ENCODE measurements at regions not wholly inside any gene's neighbourhood (a gene's known extent, or its start where the extent isn't known, plus 50 kb on each side); places are given as distances from the start of the nearest gene placed in this dataset.

DNA sequence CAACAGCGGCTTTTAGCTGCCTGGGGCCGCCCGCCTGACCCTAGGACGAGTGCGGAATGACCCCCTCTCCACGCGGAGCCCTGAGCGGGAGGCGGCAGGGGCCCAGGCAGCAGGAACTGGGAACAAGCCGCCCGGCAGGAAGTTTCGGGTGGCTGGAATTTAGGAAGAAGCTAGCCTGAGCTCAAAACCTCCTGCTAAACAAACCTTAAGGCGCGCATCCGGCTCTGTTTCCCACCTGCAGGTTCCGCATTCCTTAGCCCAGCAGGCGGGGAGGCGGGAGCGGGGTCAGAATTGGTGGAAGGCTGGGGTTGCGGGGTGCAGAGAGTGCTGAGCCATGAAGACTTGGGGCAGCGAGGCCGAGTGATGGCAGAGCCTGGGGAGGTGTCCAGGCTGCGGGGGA lies 813.9 kb downstream of the KCNJ18 start:
- 87 to 91% methylated on average over 9 to 10 of the region's 23 CpGs for WGBS, 2 donors
- no peak for TF ChIP-seq POLR2A (IDR thresholded peaks at IDR 0.05)
- TF ChIP-seq, protein P1, sequence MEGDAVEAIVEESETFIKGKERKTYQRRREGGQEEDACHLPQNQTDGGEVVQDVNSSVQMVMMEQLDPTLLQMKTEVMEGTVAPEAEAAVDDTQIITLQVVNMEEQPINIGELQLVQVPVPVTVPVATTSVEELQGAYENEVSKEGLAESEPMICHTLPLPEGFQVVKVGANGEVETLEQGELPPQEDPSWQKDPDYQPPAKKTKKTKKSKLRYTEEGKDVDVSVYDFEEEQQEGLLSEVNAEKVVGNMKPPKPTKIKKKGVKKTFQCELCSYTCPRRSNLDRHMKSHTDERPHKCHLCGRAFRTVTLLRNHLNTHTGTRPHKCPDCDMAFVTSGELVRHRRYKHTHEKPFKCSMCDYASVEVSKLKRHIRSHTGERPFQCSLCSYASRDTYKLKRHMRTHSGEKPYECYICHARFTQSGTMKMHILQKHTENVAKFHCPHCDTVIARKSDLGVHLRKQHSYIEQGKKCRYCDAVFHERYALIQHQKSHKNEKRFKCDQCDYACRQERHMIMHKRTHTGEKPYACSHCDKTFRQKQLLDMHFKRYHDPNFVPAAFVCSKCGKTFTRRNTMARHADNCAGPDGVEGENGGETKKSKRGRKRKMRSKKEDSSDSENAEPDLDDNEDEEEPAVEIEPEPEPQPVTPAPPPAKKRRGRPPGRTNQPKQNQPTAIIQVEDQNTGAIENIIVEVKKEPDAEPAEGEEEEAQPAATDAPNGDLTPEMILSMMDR (IDR thresholded peaks at IDR 0.05) = no peak
- no peak for DNase-seq
- peaks cover 0 to 33% (median 17%) of the 10 kb centered on the region in 3 donors for H3K9me3 ChIP-seq
- intact Hi-C loops (cut with DNase I) = no loop called here
- H3K36me3 ChIP-seq = no peaks in the 10 kb centered on the region
- no peak overlapping the region for H3K4me3 ChIP-seq
- no peaks in the 10 kb centered on the region for H3K27me3 ChIP-seq
- no peak overlapping the region for H3K27ac ChIP-seq
- no peaks in the 10 kb centered on the region for H3K4me1 ChIP-seq

DNA sequence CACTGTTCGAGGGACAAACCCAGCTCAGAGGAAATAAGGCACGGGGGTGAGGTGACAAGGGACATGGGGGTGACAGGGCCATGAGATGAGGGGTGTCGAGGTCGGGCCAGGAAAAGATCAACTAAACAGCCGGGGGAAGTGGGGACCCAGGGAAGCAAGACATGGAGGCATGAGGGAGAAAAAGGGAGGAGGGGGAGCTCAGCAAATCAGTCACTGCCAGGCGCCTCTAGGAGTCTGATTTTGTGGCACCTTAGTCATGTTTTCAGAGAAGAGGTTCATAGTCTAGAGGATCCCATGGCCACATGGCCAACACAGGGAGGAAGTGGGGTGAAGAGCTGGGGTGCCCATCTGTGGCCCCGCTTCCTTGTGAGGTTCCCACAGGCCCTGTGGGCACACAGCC lies 814.5 kb downstream of the KCNJ18 start:
- Histone ChIP-seq H3K36me3 (no peaks in the 10 kb centered on the region), H3K4me1 (no peaks in the 10 kb centered on the region), H3K4me3 (no peak overlapping the region), H3K27me3 (no peaks in the 10 kb centered on the region), H3K9me3 (peaks cover 0 to 33% (median 14%) of the 10 kb centered on the region in 3 donors), H3K27ac (no peak overlapping the region)
- intact Hi-C loops (cut with DNase I) = no loop called here
- no peak for DNase-seq
- TF ChIP-seq, protein P1 (IDR thresholded peaks at IDR 0.05) = no peak
- no peak for TF ChIP-seq POLR2A (IDR thresholded peaks at IDR 0.05)
- WGBS, 2 donors = 79 to 82% methylated on average over 5 to 6 of the region's 7 CpGs

DNA sequence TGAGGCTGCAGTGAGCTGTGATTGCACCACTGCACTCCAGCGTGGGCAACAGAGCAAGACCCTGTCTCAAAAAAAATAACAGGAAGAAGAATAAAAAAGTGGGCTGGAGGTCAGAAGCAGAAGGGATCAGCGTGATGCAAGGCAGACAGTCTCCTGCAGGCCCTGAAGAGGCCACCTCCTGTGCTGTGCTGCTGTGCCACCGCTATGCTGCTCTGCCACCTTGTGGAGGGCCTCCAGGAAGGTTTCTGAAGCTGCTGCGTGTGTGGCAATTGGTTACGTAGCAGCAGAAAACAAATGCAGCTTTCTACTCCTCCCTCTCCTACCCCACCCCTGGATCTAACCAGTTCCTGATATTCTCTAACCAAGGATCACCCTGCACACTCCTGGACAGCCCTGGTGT lies 815.5 kb downstream of the KCNJ18 start:
- no peak for TF ChIP-seq POLR2A (IDR thresholded peaks at IDR 0.05)
- TF ChIP-seq, protein P1 (IDR thresholded peaks at IDR 0.05) = no peak
- DNase-seq = no peak
- Histone ChIP-seq H3K9me3 (peaks cover 0 to 29% (median 9%) of the 10 kb centered on the region in 3 donors), H3K27me3 (no peaks in the 10 kb centered on the region), H3K36me3 (no peaks in the 10 kb centered on the region), H3K27ac (no peak overlapping the region), H3K4me3 (no peak overlapping the region), H3K4me1 (no peaks in the 10 kb centered on the region)
- intact Hi-C loops (cut with DNase I) = no loop called here
- WGBS, 2 donors = 39 to 45% methylated on average over 5 of the region's 5 CpGs

DNA sequence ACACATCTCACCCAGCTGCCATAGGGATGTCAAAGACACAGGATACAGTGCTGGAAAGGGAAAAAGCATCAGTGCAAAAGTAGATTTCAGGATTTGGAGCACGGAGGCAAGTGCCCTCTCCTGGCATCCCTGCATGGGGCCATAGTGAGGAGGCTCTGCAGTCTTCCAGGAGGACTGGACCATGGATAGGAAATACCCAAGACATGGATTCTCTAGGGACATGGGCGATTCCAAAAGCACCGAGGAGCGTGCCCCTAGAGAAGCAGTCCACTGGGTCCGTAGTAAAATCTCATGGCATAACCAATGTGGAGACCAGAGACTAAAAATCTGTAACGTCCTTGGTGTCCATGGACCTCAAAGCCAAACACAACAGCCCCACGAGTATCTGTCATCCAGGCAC lies 818.2 kb downstream of the KCNJ18 start:
- H3K36me3 ChIP-seq = no peaks in the 10 kb centered on the region
- no peak overlapping the region for H3K27ac ChIP-seq
- DNase-seq = no peak
- intact Hi-C loops (cut with DNase I) = no loop called here
- WGBS, 2 donors = 36 to 46% methylated on average over 7 of the region's 7 CpGs
- H3K4me1 ChIP-seq = no peaks in the 10 kb centered on the region
- no peaks in the 10 kb centered on the region for H3K27me3 ChIP-seq
- H3K9me3 ChIP-seq = peaks cover 0 to 45% (median 10%) of the 10 kb centered on the region in 3 donors
- TF ChIP-seq, protein P1 (IDR thresholded peaks at IDR 0.05) = no peak
- no peak for TF ChIP-seq POLR2A (IDR thresholded peaks at IDR 0.05)
- no peak overlapping the region for H3K4me3 ChIP-seq

- 43 to 60% methylated on average over 1 of the region's 1 CpG for WGBS, 2 donors
- no peak overlapping the region for H3K27ac ChIP-seq
- no peaks in the 10 kb centered on the region for H3K4me1 ChIP-seq
- H3K9me3 ChIP-seq = peaks cover 0 to 43% (median 5%) of the 10 kb centered on the region in 3 donors
- intact Hi-C loops (cut with DNase I) = no loop called here
- no peaks in the 10 kb centered on the region for H3K36me3 ChIP-seq
- H3K27me3 ChIP-seq = no peaks in the 10 kb centered on the region
- TF ChIP-seq, protein P1 (IDR thresholded peaks at IDR 0.05) = no peak
- no peak for TF ChIP-seq POLR2A (IDR thresholded peaks at IDR 0.05)
- no peak overlapping the region for H3K4me3 ChIP-seq
- DNase-seq = no peak
These were observed 819.1 kb downstream of the KCNJ18 start for GRCh38 chr17:22511431-22511830.

Data from esophagus squamous epithelium (tissue), 5 donors.